8988T (cell line): ENCODE measurements at regions not wholly inside any gene's neighbourhood (a gene's known extent, or its start where the extent isn't known, plus 50 kb on each side); places are given as distances from the start of the nearest gene placed in this dataset.
"Not testable (repeated sequence)": the region's sequence is repeated elsewhere in the genome, so short reads cannot be mapped to it uniquely, and the experiment has no call there.

Source experiments
- DNase-seq: peaks from one replicate; pipeline ENCODE4 v3.0.0; 2011

DNA sequence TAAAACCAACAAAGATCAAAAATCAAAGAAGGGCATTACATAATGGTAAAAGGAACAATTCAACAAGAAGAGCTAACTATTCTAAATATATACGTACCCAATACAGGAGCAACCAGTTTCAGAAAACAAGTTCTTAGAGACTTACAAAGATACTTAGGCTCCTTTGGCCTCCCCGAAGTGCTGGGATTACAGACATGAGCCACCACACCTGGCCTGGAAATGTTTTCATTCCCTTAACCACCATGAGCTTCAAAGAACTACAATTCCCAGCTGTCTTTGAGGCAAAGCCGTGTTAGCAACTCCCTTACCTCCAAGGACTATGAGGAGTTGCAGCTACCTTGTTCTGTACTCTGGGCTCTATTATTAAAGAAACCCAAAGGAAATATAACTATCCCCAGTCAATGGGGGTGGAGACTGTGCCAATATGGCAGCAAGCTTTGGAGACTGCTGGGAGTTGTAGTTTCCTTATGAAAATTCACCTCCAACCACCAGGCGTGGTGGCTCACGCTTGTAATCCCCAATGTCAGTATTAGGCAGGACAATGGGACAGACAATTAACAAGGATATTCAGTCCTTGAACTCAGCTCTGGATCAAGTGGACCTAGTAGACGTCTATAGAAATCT is 893.9 kb downstream of the SLC6A15 start:
- not testable (repeated sequence) for DNase-seq

DNA sequence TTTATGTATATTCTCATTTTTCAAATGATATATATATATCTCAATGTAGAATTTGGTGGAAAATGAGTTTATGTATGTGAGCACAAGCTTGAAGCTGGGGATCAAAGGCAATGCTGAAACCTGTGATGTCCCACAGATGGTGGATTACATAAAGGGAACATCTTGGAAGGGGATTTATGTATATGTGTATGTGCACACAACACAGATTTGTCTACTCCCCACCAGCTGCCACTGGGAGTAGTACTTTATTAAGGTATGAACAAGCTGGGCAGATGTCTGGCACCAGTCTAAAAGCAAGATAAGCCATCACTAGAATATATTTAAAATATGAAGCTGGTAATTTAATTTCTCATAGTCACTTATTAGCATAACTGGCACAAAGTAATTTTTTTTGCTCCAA is 895.6 kb downstream of the SLC6A15 start:
- no peak for DNase-seq

DNA sequence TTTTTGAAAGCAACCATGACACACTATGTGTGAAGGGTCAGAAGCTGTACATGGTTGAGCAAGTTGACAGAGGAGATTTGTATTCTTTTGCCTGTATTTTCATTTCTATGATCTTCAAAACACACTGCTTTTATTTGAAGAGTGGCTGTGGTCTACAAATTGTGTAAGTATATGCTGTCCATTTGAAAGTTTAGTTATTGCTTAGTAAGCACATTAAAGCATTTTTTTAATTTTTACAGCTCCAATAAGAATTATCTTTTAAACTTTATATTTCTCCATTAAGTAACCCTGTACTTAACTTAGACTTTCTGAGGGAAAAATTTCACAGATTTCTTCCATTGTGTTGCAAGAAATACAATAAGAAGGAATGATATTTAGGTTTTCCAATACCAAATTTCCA is 915.2 kb downstream of the SLC6A15 start:
- DNase-seq, result no peak

DNA sequence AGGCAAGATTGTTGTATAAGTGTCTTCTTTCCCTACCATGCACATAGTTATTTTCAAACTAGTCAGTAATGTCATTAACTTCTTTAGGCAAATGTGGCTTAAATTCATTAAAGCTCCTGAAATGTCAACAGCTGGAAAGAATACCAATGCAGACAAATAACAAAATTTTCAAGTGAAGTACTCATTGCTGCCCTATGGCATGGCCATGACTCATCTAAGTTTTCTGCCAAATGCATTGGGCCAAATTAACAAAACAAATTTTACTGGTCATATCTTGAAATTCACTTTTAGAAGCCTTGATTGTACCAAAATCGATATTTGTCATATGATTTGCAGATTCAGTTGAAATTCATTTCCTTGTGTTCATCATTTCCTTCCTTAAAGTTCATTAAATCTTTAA is 915.9 kb downstream of the SLC6A15 start:
- DNase-seq, result no peak

- DNase-seq, result no peak
Observed at GRCh38 chr12:83985084-83985483, 927.5 kb downstream of the SLC6A15 start.

GRCh38 chr12:83980398-83980797 is 932.2 kb downstream of the SLC6A15 start:
- DNase-seq, result no peak

DNA sequence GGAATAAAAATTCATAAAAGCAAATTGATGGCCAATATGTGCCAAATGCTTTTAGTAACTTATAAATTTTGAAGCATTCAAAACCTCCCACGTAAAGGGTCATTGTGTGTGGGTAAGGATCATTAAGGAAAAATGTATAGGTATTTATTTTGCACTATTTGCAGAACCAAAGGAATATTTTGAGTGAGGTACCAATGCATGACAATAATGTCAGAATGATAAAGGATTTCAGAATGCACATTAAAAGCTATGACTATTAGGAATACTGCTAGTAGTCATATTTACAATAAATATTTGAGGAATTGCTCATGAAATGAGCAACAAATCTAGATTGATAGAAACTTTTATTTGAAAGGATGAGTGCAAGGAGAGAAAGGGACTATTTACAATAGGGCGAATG is 932.8 kb downstream of the SLC6A15 start:
- DNase-seq, result no peak

GRCh38 chr12:83971781-83972180 is 940.8 kb downstream of the SLC6A15 start:
- no peak for DNase-seq

DNA sequence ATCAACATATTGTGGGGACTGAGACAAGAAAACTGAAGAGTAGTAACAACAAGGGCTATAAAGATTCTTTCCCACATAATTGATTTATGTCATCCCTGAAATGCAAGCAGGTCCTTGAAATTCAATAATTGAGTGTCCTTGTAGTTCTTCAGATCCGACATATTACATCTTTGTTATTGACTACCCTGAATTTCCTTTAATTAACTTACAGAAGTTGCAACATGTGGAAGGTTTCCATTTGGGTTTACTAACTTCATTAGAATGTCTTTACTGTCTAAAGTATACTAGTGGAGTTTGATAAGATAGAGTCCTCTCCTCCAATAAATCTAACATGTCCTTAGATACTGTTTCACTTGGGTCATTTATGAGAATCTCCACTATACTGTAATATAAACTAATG is 951.8 kb downstream of the SLC6A15 start:
- no peak for DNase-seq

GRCh38 chr12:83958997-83959396 is 953.6 kb downstream of the SLC6A15 start:
- DNase-seq, result no peak

DNA sequence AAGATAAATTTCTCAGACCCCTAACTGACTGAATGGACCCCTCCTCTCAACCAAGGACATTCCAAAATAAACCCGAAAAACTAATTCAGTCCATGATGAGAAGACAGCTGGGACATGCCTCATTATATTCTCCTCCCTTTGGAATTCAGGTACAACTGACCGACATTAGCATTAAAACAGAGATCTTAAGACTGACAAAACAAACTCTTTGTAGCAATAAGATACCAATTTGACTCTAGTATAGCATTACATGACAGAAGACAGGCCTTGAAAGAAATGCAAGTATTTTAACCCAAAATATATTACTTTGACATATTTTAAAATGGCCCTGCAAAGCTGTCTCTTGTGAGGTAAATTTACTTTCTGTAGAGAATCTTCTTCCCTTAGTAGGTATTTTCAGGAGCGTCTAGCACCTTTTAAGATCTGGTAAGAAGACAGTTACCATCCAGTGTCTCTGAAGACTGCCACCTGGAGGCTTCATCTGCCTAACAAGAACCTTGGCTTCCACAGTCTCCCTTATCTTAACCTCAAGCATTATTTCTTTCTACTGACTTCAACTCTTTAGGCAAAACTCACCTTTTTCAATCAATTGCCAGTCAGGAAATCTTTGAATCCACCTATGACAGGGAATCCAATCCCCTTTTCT is 957.5 kb downstream of the SLC6A15 start:
- no peak for DNase-seq

DNA sequence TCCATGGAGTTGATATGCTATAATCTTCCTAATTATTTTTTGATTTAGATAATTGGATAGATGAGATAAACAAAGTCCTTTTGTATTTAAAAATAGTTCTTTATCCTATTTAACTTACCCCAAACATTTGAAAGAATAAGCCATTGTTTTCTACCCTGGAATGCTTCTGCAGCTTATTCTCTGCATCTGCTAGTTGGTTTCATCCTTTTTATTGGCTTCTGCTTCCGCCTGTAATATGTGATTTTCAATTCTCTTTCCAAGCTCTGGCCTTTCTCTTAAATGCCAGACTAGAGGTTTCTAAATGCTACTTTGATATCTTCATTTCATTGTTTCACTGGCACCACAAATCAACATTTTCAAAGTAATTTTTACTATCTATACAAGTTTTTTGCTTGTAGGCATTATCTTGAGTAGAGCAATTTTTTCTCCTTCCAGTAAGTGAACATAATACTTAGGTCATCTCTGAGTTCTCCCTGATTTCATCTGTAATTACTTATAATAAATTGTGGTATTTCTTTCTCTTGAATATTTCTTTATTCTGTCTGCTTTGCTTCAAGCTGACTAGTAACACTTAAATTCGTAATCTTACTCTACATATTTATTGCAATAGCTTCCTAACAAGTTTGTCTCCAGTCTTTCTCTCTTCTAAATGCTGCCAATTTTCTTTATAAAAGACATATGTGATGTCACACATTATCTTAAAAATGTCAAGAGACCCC is 958.4 kb downstream of the SLC6A15 start:
- no peak for DNase-seq

GRCh38 chr12:83945871-83946270 is 966.7 kb downstream of the SLC6A15 start:
- DNase-seq, result no peak

- no peak for DNase-seq
Observed at GRCh38 chr12:83939718-83940117, 972.9 kb downstream of the SLC6A15 start.

GRCh38 chr12:83933615-83934014 is 979.0 kb downstream of the SLC6A15 start:
- no peak for DNase-seq

DNA sequence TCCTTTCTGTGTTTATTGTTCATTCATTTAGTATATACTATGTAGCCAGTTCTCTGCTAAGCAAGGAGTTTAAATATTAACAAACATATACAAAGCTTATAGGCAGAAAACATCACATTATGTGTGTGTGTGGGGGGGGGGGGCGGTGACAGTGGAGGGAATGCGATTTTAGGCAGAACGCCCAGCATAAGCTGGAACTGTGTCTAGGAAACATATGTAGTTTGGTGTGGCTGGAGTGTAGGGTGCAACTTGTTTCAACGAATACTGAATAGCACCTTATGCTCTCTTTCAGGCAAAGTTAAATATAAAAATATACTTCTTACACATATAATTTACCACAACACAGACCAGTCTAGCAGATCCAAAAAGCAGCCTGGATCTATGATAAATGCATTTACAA is 980.6 kb downstream of the SLC6A15 start:
- DNase-seq, result no peak

- no peak for DNase-seq
Observed at GRCh38 chr12:83931451-83931850, 981.1 kb downstream of the SLC6A15 start.

DNA sequence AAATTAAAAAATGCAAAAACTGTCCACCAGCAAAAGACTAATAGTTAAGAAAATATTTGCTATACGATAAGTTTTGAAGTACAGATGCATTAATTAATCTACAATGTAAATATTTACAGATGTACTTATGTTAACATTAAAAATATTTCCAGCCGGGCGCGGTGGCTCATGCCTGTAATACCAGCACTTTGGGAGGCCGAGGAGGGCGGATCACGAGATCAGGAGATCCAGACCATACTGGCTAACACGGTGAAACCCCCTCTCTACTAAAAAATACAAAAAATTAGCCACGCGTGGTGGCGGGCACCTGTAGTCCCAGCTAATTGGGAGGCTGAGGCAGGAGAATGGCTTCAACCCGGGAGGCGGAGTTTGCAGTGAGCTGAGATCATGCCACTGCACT is 982.8 kb downstream of the SLC6A15 start:
- not testable (repeated sequence) for DNase-seq

GRCh38 chr12:83920821-83921547 is 991.6 kb downstream of the SLC6A15 start:
- DNase-seq, result no peak

GRCh38 chr12:83919081-83919480 is 993.5 kb downstream of the SLC6A15 start:
- DNase-seq, result no peak

DNA sequence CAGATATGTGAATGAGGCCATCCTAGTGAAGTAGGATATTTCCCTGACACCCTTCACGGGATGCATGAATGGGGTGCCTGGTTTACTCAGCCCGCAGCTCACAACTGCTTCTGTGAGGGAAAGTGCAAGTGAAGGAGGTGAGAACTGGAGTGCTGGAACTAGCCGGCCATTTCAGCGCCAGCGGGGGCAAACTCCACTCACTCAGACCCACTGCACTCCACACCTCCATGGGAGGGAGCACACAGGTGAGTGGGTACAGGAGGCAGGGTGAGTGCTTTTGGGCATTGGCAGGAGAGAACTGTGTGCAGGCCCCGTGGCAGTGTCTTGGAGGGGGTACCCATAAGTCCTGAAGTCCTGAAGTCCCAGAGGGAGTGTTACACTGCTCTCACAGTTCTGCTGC is 1008.4 kb downstream of the SLC6A15 start:
- DNase-seq, result no peak

DNA sequence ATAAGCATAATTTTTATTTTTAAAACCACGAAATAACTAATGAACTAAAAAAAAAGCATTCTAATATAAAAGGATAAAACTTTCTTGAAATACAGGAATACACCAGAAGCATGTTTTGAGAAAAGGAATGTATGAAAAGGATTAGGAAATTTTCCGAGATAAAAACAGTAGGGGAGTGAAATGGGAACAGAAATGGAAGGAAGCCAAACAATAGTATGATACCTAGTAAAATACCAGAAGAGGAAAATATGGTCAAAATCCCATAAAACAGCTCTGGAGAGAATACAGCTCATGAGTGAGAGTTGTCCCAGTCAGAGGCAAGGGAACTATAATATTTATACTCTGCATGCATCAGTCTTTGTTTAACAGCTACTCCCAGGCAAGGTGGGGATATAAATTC is 1016.2 kb downstream of the SLC6A15 start:
- DNase-seq, result no peak

DNA sequence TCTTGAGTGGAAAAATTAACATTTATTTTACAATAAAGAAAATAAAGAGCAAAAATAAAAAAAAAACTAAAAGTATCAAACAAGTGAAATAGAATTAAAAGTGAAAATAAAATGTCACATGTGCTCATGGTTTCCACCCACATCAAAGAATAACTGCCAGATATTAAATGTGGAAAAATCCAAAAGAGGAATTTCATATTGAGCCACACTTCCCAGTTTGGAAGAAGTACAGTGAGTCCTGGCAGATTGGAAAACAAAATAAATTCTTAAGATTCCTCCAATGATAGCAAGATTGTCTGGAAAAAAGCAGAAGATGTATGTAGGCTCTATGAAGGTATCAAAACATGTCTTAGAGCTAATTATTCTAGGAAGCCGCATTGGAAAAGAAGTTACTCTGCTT is 1019.5 kb downstream of the SLC6A15 start:
- DNase-seq, result no peak

GRCh38 chr12:83889745-83890144 is 1022.9 kb downstream of the SLC6A15 start:
- DNase-seq, result no peak
